Upper lobe of left lung (tissue), 4 donors: ENCODE measurements at regions not wholly inside any gene's neighbourhood (a gene's known extent, or its start where the extent isn't known, plus 50 kb on each side); places are given as distances from the start of the nearest gene placed in this dataset.
"Not testable (repeated sequence)": the region's sequence is repeated elsewhere in the genome, so short reads cannot be mapped to it uniquely, and the experiment has no call there.

Source experiments
- CTCF ChIP-seq, 6 experiments: fragments of 450-650 bp in 4 of 6; fragments of 200-600 bp in 2 of 6; sonication (generic) in 2 of 6; IDR thresholded peaks; one replicate each; pipeline ENCODE4 v1.5.1; 2016 to 2019; ENCODE audit warnings: antibody characterized with exemption in 6 of 6
- EP300 ChIP-seq, 4 donors: sonication (generic); formaldehyde crosslinking; IDR thresholded peaks; one replicate each; pipeline ENCODE4 v1.5.1; 2017; ENCODE audit warnings: antibody characterized with exemption in 4 of 4, control low read depth in 2 of 4
- POLR2A ChIP-seq, 4 donors: fragments of 450-650 bp; IDR thresholded peaks; one replicate each; pipeline ENCODE4 v1.5.1; 2016 to 2017; ENCODE audit warnings: antibody characterized with exemption in 4 of 4, mild to moderate bottlenecking in 2 of 4
- POLR2AphosphoS5 ChIP-seq, 2 donors: sonication (generic); formaldehyde crosslinking; IDR thresholded peaks; one replicate each; pipeline ENCODE4 v1.5.1; 2017; ENCODE audit warnings: antibody characterized with exemption in 2 of 2

GRCh38 chr3:167018591-167019111, 361.4 kb downstream of the ZBBX start:
- not testable (repeated sequence) for TF ChIP-seq CTCF, POLR2A, POLR2AphosphoS5, EP300 (IDR thresholded peaks at IDR 0.05)
